Activated CD4-positive, CD25-positive, alpha-beta regulatory T cell treated with anti-CD3 and anti-CD28 coated beads, Interleukin-2, amount 50 U/mL, for 24 hours (primary cell): ENCODE measurements at regions not wholly inside any gene's neighbourhood (a gene's known extent, or its start where the extent isn't known, plus 50 kb on each side); places are given as distances from the start of the nearest gene placed in this dataset.

Experiments used
- ATAC-seq, 2 donors: fragments of 150-1000 bp; cut with Tn5 transposase; one replicate each; pipeline ENCODE4 v1.10.0; 2021; ENCODE audit warnings: mild to moderate bottlenecking in 1 of 2, moderate library complexity in 1 of 2

DNA sequence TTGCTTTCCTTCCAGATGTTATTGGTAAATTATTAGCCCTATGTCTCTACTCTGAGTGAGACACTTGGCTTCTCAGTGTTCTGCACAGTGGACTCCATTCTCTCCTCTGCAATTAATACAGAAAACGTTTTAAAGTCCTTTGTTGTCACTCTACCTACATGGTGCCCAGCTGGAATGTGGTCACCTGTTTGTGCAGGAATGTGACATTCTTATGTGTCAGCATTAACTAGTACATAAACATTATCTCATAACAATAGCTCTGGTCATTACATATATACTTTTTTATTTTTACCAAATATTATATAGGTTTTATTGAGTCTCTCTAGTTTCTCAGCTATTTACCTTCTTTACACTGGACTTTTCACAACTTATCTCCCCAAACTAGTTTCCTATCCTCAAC is 147.0 kb upstream of the KCNMB2 start:
- no peak for ATAC-seq

DNA sequence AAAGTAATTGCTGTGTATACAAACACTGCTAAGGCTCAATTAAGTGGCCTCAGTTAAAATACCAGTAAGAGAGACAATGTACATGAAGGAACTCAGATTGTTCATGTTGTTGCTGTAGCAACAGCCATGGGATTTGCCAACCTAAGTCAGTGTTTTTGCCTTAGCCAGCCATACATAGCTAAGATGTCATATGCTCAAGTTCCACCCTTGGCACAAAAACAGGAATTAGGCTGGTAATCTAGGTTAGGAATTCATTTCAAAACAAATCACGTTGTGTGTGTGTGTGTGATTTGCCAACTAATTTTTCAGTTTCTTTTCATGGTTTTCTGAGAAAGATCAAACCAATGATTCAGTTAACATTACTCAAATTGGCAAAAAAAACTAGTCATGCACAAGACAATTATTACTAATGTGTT is 143.7 kb upstream of the KCNMB2 start:
- peak in 1 of 2 donors; percentile 24 for ATAC-seq

DNA sequence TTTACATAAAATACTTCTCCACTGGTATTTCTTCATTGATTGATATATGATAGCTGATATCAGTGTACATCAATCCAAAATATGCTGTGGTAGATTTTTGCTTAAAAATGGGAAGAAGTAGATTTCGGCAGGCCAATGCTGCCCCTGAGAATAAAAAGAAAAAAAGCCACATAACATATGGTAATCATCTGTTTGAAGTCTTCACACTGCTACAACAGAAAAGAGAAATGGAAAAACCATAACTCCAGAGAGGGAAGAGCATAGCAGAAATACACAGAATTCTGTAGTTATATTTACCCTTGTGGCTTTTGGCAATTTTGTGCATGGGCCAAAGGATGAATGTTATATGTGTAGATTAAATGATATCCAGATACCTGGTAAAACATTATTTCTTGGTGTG is 143.1 kb upstream of the KCNMB2 start:
- no peak for ATAC-seq

- ATAC-seq = no peak
Measured at GRCh38 chr3:178393824-178394223, 142.4 kb upstream of the KCNMB2 start.

DNA sequence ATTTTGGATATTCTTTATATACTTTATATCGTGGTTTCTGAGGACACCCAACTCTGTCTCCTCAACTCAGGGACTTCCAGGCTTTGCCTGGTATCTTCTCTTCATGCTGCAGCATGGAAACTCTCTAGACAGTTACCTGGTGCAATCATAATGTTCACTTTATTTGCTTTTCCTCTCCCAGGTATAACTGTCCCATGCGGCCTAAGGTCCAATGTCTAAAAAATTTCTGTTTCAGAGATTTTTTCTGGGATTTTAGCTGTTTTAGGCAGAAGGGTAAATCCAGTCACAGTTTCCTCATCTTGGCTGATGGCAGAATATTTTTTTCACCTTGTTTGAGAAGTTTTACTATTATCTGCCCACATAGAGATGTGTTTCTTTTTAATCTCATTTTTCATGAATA is 139.9 kb upstream of the KCNMB2 start:
- ATAC-seq = no peak

DNA sequence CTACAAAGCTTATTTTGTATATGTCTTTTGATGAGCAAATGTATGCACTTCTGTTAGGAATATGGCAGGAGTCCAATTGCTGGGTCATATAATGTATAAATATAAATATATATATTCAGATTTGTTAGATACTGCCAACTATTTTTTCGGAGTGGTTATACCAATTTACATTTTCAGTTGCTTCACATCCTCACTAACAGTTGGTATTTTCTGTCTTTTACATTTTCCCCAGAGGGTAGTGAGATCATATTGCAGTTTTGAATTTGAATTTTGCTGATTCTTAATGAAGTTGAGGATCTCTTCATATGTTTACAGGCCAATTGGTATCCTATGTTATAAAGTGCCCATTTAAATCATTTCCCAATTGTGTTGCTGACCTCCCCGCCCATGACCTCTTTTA is 139.0 kb upstream of the KCNMB2 start:
- no peak for ATAC-seq

DNA sequence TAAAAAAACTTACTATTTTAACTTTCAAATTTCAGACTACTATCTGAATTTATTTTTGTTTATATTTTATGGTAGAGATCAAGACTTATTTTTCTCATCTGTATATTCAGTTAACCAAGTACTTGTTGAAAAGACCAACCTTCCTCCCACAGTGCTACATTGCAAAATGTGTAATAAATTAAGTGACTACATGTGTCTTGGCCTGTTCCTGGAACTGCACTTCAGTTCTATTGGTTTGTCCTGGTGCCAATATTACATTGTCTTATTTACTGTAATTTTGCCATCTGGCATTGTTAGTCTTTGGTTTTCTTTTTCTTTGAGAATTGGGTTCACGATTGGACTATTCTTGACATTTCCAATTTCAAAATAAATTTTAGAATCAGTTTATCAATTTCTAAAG is 138.4 kb upstream of the KCNMB2 start:
- ATAC-seq = no peak

DNA sequence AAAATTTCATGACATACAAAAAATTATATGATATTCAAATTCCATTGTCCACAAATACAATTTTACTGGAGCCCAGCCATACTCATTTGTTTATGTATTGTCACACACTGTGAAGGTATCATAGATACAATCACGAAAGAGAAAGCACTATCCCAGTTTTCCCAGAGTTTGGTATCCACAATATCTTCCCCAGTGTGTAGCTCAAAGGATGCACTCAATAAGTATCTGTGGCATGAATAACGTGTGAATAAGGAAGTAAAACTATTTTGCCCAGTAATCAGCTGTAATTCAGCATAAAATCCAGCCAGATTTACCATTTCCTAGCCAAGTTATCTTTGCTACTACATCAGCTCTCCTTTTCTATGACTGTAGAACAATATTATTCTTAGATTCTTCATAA is 131.3 kb upstream of the KCNMB2 start:
- no peak for ATAC-seq

- no peak for ATAC-seq
Measured at GRCh38 chr3:178405531-178405930, 130.7 kb upstream of the KCNMB2 start.

DNA sequence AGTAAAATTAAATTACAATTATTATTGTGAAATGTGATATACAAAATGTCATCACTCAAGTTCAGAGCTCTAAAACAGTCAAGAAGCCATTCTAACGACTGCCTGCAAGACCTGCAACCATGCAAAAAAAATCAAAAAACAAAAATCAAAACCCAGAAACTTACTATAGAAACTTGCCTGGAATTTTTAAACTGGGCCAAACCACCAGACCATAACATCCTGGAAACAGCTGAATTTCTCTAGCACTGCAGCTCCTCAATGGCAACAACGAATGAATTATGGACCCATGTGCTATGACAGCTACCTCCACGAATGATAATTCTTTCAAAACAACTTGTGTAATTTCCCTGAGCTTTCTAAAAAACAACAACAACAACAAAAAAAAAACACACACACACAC is 130.0 kb upstream of the KCNMB2 start:
- no peak for ATAC-seq

GRCh38 chr3:178415384-178415783 is 120.9 kb upstream of the KCNMB2 start:
- no peak for ATAC-seq

DNA sequence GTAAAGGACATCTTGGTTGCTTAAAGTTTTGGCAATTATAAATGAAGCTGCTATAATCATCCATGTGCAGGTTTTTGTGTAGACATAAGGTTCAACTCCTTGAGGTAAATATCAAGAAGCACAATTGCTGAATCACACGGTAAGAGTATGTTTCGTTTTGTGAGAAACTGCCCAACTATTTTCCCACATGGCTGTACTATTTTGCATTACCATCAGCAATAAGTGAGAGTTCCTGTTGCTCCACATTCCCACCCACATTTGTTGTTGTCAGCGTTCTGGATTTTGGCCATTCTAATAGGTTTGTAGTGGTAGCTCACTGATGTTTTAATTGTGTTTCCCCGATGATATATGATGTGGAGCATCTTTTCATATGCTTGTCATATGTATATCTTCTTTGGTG is 118.5 kb upstream of the KCNMB2 start:
- no peak for ATAC-seq

DNA sequence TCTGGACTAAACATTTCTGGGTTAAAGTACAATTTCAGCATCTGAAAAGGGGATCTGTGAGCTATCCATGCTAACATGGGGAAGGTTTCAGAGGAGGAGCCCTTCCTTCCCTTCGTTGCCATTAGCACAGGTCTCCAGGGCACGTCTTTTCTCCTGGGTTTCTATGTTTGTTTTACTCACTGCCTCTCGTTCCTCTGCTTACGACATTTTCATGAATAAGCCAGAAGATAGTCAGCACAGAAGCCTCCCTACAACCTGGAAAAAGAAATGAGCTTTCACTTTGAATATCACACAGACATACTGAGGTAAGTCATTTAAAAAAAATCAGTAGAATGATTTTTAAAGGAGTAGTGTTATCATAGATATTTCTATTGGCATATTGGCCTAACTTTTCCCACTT is 117.2 kb upstream of the KCNMB2 start:
- ATAC-seq = no peak

- ATAC-seq = no peak
Measured at GRCh38 chr3:178420033-178420432, 116.2 kb upstream of the KCNMB2 start.

GRCh38 chr3:178421069-178421468 is 115.2 kb upstream of the KCNMB2 start:
- ATAC-seq = no peak

GRCh38 chr3:178422406-178422805 is 113.8 kb upstream of the KCNMB2 start:
- no peak for ATAC-seq

GRCh38 chr3:178428037-178428436 is 108.2 kb upstream of the KCNMB2 start:
- no peak for ATAC-seq

DNA sequence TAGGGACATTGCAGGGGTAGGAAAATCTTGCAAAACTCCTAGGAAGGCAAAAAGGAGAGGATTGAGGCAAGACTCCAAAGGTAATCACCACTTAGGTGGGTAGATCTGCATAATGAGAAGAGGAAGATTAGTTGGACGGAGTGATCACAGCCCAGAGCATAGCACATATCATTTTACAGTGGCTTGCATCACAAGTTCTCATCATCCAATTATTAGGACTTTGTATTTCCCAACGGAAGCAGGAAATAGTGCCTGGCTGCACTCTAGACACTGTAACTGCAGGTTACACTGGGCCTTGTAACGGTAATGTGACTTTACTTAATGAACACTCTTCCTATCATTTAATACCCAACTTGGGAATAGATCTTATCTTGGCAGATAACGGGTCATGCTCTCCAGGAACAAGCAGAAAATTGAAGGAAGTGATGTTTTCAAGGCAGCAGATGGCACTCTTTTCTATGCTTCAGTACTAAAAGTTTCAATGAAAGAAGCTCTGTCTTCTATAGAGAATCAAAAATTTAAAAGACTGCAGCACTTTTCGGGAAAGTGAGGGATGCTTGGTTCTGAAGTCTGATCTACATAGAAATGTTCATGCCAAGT is 101.9 kb upstream of the KCNMB2 start:
- no peak for ATAC-seq

DNA sequence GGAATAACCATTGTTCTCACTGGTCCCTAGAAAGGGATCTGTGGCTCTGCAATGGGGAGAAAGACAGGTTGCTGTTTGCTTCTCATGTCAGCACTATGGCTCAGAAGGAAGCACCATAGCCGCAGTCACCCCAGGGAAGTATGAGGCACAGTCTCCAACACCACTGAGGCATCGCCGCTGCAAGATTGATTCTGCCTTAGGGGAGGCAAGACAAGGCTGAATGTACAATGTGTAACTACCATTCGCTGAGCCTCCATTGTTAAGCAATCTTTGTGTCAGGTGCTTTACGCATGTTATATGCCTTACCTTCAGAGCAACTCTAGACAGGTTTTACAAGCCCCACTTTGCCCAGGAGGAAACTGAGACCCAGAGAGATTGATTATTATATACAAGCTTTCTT is 100.7 kb upstream of the KCNMB2 start:
- ATAC-seq = no peak

- no peak for ATAC-seq
Measured at GRCh38 chr3:178436773-178437172, 99.5 kb upstream of the KCNMB2 start.

DNA sequence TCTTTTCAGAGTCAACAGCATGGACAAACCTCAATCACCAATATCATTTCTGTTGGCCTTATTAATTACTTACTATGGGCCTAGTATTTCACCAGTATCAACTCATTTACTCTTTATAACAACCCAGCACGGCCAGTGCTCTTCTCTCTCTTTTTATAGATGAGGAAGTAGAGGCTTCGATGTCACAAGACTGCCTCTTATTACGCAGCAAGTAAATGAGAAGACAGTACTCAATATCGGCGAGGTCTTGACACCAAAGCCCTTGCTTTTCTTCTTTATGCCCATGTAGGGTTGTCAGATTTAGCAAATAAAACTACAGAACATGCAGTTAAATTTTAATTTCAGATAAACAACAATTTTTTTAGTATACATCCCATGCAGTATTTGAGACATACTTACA is 99.0 kb upstream of the KCNMB2 start:
- ATAC-seq = no peak

DNA sequence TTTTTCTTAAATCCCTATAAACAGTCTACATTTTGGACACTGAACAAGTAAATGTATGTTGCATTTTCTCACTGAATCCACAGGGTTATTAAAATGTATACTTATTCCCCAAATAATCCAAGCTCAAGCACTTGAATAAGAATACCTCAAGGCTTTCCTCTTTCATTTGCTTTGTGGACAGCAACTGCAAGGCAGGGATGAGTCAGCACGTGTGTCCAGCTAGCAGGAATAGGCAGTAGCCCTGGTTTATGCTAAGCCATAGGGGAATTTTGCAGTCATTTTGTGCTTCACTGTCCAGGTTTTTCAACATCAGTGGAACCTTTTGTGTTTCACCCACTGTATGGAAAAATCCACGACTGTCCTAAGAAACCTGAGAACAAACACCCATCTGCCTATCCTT is 96.7 kb upstream of the KCNMB2 start:
- ATAC-seq = no peak

DNA sequence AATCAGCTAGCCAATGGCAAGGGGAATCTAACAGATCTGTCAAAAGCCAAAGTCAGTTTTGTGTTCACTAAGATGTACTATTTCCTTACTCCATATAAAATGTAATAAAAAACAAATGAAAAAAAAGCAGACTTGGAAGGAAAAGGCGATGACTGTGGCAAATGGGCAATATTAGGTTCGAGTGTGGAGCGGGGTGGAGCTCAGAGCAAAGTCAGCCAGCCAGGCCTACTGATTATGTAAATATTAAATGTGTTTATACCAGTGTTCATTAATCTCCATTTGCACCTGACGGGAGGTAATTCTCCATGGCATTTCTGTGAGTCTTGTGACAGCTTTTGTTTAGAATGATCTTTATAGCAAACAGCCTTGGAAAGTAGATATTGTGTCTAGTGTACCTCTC is 96.2 kb upstream of the KCNMB2 start:
- ATAC-seq = no peak

DNA sequence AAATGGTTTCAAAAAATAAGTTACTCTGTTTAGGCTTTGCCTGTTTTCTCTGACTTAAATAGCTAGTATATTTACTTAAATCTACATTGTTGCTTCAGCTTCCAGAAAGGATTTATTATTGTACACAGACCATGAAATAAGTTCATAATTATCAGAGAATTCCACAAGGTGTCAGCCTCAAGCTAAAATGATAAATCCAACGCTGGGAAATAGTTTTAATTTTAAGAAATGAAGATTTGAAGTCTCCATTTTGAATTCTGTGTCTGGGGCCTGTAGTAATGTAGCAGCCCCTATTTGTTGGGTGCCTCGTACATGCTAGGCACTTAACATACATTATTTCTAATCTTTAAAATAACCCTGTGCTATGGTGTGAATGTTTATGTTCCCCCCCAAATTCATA is 92.6 kb upstream of the KCNMB2 start:
- no peak for ATAC-seq

DNA sequence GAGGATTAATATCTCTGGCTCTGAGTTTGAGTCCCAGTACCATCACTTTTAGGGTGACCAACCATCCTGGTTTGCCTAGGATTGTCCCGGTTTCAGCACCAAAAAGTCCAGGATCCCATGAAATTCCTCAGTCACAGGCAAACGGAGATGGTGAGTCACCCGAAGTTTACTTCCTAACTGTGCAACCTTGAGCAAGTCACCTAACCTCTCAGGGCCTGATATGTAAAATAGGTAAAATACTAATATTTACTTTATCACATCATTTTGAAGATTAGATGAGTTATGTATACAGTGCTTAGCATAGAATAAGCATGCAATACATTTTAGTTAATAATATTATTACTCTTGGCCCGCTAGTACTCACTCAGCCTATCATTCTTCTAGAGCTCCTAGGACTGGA is 91.1 kb upstream of the KCNMB2 start:
- no peak for ATAC-seq

GRCh38 chr3:178446059-178446458 is 90.2 kb upstream of the KCNMB2 start:
- ATAC-seq = no peak
